Trophoblast cell (in vitro differentiated cells and primary cell): ENCODE measurements at regions not wholly inside any gene's neighbourhood (a gene's known extent, or its start where the extent isn't known, plus 50 kb on each side); places are given as distances from the start of the nearest gene placed in this dataset.
A peak's percentile ranks its signal among the peaks of the same experiment; 100 is the strongest.

ENCODE experiments used
- DNase-seq, 2 donors: peaks; one replicate each; pipeline ENCODE4 v3.0.0-alpha.2; 2016
- H2AFZ ChIP-seq: 2 replicates; pipeline ENCODE4 v1.6.1; 2013; ENCODE audit warnings: low read length, moderate library complexity, mild to moderate bottlenecking; ENCODE audit not compliant: insufficient read depth, poor library complexity
- H2AK5ac ChIP-seq: 2 replicates; pipeline ENCODE4 v1.6.1; 2013; ENCODE audit warnings: mild to moderate bottlenecking, low read length
- H2BK120ac ChIP-seq: 2 replicates; pipeline ENCODE4 v1.6.1; 2013; ENCODE audit warnings: low read length, mild to moderate bottlenecking, moderate library complexity; ENCODE audit not compliant: insufficient read depth, poor library complexity
- H2BK12ac ChIP-seq: 2 replicates; pipeline ENCODE4 v1.6.1; 2013; ENCODE audit warnings: mild to moderate bottlenecking, low read length, moderate library complexity
- H2BK5ac ChIP-seq: 2 replicates; pipeline ENCODE4 v1.6.1; 2013; ENCODE audit warnings: low read length, low read depth, moderate library complexity, mild to moderate bottlenecking; ENCODE audit not compliant: poor library complexity
- H3K14ac ChIP-seq: 2 replicates; pipeline ENCODE4 v1.6.1; 2013; ENCODE audit warnings: mild to moderate bottlenecking, low read length
- H3K18ac ChIP-seq: 2 replicates; pipeline ENCODE4 v1.6.1; 2013; ENCODE audit warnings: mild to moderate bottlenecking, low read length
- H3K23ac ChIP-seq: 2 replicates; pipeline ENCODE4 v1.6.1; 2013; ENCODE audit warnings: low read length
- H3K27ac ChIP-seq: 2 replicates; pipeline ENCODE4 v1.5.1; 2013; ENCODE audit warnings: low read depth, mild to moderate bottlenecking, inconsistent platforms, low read length, moderate library complexity
- H3K27me3 ChIP-seq: 2 replicates; pipeline ENCODE4 v1.6.1; 2013; ENCODE audit warnings: inconsistent platforms, mild to moderate bottlenecking, low read length, moderate library complexity; ENCODE audit not compliant: insufficient read depth
- H3K36me3 ChIP-seq, 2 experiments: 1 replicate in 1 of 2; 2 replicates in 1 of 2; pipeline ENCODE4 v1.6.1; 2013; ENCODE audit warnings: low read length in 2 of 2, mild to moderate bottlenecking in 2 of 2, moderate library complexity in 1 of 2; ENCODE audit not compliant: insufficient read depth in 2 of 2, control insufficient read depth in 1 of 2
- H3K4ac ChIP-seq: 2 replicates; pipeline ENCODE4 v1.6.1; 2013; ENCODE audit warnings: low read depth, mild to moderate bottlenecking, low read length, moderate library complexity
- H3K4me1 ChIP-seq, 2 experiments: 1 replicate in 1 of 2; 2 replicates in 1 of 2; pipeline ENCODE4 v1.6.1; 2013; ENCODE audit warnings: low read length in 2 of 2, mild to moderate bottlenecking in 2 of 2, moderate library complexity in 1 of 2; ENCODE audit not compliant: insufficient read depth in 2 of 2, control insufficient read depth in 1 of 2
- H3K4me2 ChIP-seq: 2 replicates; pipeline ENCODE4 v1.6.1; 2013; ENCODE audit warnings: inconsistent platforms, mild to moderate bottlenecking, low read length, moderate library complexity
- H3K4me3 ChIP-seq: 2 replicates; pipeline ENCODE4 v1.5.1; 2013; ENCODE audit warnings: mild to moderate bottlenecking, low read depth, low read length, inconsistent platforms
- H3K79me1 ChIP-seq: one replicate; pipeline ENCODE4 v1.6.1; 2013; ENCODE audit warnings: low read length
- H3K79me2 ChIP-seq: 2 replicates; pipeline ENCODE4 v1.6.1; 2013; ENCODE audit warnings: low read length, mild to moderate bottlenecking; ENCODE audit not compliant: control insufficient read depth, insufficient read depth, poor library complexity
- H3K9ac ChIP-seq: 2 replicates; pipeline ENCODE4 v1.6.1; 2013; ENCODE audit warnings: mild to moderate bottlenecking, low read length
- H3K9me3 ChIP-seq: 2 replicates; pipeline ENCODE4 v1.6.1; 2013; ENCODE audit warnings: low read depth, mild to moderate bottlenecking, control low read depth, inconsistent platforms, low read length; ENCODE audit not compliant: insufficient read depth
- H4K12ac ChIP-seq: 2 replicates; pipeline ENCODE4 v1.6.1; 2013; ENCODE audit warnings: low read depth, mild to moderate bottlenecking, low read length, moderate library complexity
- H4K8ac ChIP-seq: 2 replicates; pipeline ENCODE4 v1.6.1; 2013; ENCODE audit warnings: low read depth, mild to moderate bottlenecking, low read length, moderate library complexity
- H4K91ac ChIP-seq: one replicate; pipeline ENCODE4 v1.6.1; 2013; ENCODE audit warnings: low read depth, mild to moderate bottlenecking, low read length, moderate library complexity
- WGBS: extraction: QIAGEN DNeasy Blood & Tissue Kit; methylation state at CpG from one replicate; pipeline ENCODE4 v1.1.7; 2013; ENCODE audit warnings: missing lambda C conversion rate; ENCODE audit not compliant: insufficient read length, insufficient coverage; ENCODE audit errors: extremely low coverage; 5-methylcytosine and 5-hydroxymethylcytosine counted together

- Histone ChIP-seq H3K9me3 (no peaks in the 10 kb centered on the region), H3K4me2 (no peak overlapping the region), H2BK120ac (no peak overlapping the region), H4K12ac (no peak overlapping the region), H3K18ac (no peak overlapping the region), H4K8ac (no peak overlapping the region), H3K4me3 (no peak overlapping the region), H2AFZ (no peak overlapping the region), H3K4me1 (peaks cover 2 to 4% of the 10 kb centered on the region in 2 experiments), H3K27me3 (no peaks in the 10 kb centered on the region), H3K4ac (no peak overlapping the region), H3K27ac (no peak overlapping the region), H3K36me3 (no peaks in the 10 kb centered on the region), H3K79me1 (no peaks in the 10 kb centered on the region), H3K14ac (no peak overlapping the region), H2AK5ac (no peak overlapping the region), H3K9ac (no peak overlapping the region), H2BK12ac (no peak overlapping the region), H3K23ac (no peak overlapping the region), H4K91ac (peak overlapping the region; percentile 8), H2BK5ac (no peak overlapping the region), H3K79me2 (no peaks in the 10 kb centered on the region)
- no peak for DNase-seq
- no CpG with 5 or more reads among the region's 9 CpGs for WGBS
Measured at GRCh38 chr5:36390640-36391039, 88.9 kb upstream of the RANBP3L start.

GRCh38 chr5:36392186-36392585 is 90.5 kb upstream of the RANBP3L start:
- DNase-seq: no peak
- Histone ChIP-seq H3K4me3 (no peak overlapping the region), H4K8ac (no peak overlapping the region), H4K12ac (no peak overlapping the region), H2AFZ (no peak overlapping the region), H3K27me3 (no peaks in the 10 kb centered on the region), H3K4me1 (peaks cover 2 to 4% of the 10 kb centered on the region in 2 experiments), H3K4me2 (no peak overlapping the region), H3K79me1 (no peaks in the 10 kb centered on the region), H2BK120ac (no peak overlapping the region), H2BK12ac (no peak overlapping the region), H3K79me2 (no peaks in the 10 kb centered on the region), H3K36me3 (no peaks in the 10 kb centered on the region), H4K91ac (no peak overlapping the region), H2AK5ac (no peak overlapping the region), H3K14ac (no peak overlapping the region), H2BK5ac (no peak overlapping the region), H3K9ac (no peak overlapping the region), H3K23ac (no peak overlapping the region), H3K27ac (no peak overlapping the region), H3K4ac (no peak overlapping the region), H3K18ac (no peak overlapping the region), H3K9me3 (no peaks in the 10 kb centered on the region)
- WGBS: no CpG with 5 or more reads among the region's 5 CpGs

- peaks cover 2 to 4% of the 10 kb centered on the region in 2 experiments for H3K4me1 ChIP-seq
- no peaks in the 10 kb centered on the region for H3K9me3 ChIP-seq
- no peak overlapping the region for H2BK5ac ChIP-seq
- H2BK120ac ChIP-seq: no peak overlapping the region
- no peak overlapping the region for H3K4ac ChIP-seq
- no peak overlapping the region for H3K4me2 ChIP-seq
- H3K79me1 ChIP-seq: no peaks in the 10 kb centered on the region
- H4K12ac ChIP-seq: no peak overlapping the region
- no peak for DNase-seq
- H3K23ac ChIP-seq: no peak overlapping the region
- H3K9ac ChIP-seq: no peak overlapping the region
- H3K4me3 ChIP-seq: no peak overlapping the region
- H4K91ac ChIP-seq: no peak overlapping the region
- no peak overlapping the region for H3K14ac ChIP-seq
- no peaks in the 10 kb centered on the region for H3K27me3 ChIP-seq
- no peak overlapping the region for H3K18ac ChIP-seq
- no peak overlapping the region for H3K27ac ChIP-seq
- H2BK12ac ChIP-seq: peak overlapping the region; percentile 40
- no peak overlapping the region for H4K8ac ChIP-seq
- peak overlapping the region; percentile 62 for H2AK5ac ChIP-seq
- H3K79me2 ChIP-seq: no peaks in the 10 kb centered on the region
- H2AFZ ChIP-seq: no peak overlapping the region
- no peaks in the 10 kb centered on the region for H3K36me3 ChIP-seq
Measured at GRCh38 chr5:36392818-36393217, 91.1 kb upstream of the RANBP3L start.

DNA sequence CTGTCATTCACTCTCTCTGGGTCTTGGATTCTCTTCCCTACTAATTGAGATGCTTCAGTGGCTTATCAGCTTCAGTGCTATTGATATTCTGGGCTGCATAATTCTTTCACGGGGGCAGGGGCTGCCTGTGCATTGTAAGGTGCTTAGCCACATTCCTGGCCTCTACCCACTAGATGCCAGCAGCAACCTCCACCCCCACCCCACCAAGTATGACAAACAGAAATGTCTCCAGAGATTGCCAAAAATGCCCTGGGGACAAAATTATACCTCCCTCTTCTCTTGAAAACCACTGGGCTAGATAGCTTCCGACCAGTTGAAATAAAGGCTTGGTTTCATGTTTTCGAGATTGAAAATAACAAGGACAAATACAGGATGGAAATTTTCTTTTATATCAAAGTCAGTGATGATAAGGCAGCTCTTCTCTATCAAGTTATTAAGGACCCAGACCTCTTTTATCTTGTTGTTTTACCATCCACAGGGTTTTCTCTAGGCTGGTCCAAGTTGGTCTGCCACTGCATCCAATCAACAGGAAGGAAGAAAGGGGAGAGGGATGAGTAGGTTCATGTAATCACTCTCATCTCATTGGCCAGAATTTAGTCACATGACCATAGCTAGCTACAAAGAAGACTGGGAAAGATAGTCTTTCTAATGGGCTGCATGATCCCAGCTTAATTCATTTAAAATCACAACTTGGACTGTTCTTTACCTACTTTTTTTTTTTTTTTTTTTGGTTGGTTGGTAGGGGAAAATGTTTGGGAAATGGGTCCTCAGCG is 92.1 kb upstream of the RANBP3L start:
- H3K9me3 ChIP-seq: no peaks in the 10 kb centered on the region
- no peaks in the 10 kb centered on the region for H3K79me1 ChIP-seq
- no peak overlapping the region for H3K23ac ChIP-seq
- H4K8ac ChIP-seq: no peak overlapping the region
- no peak overlapping the region for H3K14ac ChIP-seq
- no peak overlapping the region for H2AK5ac ChIP-seq
- no peak overlapping the region for H2BK120ac ChIP-seq
- no peak overlapping the region for H3K4me3 ChIP-seq
- WGBS: no CpG with 5 or more reads among the region's 4 CpGs
- no peak overlapping the region for H3K9ac ChIP-seq
- H4K91ac ChIP-seq: no peak overlapping the region
- H3K4ac ChIP-seq: no peak overlapping the region
- no peak overlapping the region for H3K4me2 ChIP-seq
- no peak overlapping the region for H2BK12ac ChIP-seq
- peak in 1 of 2 donors; percentile 14 for DNase-seq
- H3K18ac ChIP-seq: no peak overlapping the region
- no peak overlapping the region for H4K12ac ChIP-seq
- H3K79me2 ChIP-seq: no peaks in the 10 kb centered on the region
- H3K36me3 ChIP-seq: no peaks in the 10 kb centered on the region
- H2BK5ac ChIP-seq: no peak overlapping the region
- H3K27me3 ChIP-seq: no peaks in the 10 kb centered on the region
- peaks cover 2 to 4% of the 10 kb centered on the region in 2 experiments for H3K4me1 ChIP-seq
- no peak overlapping the region for H2AFZ ChIP-seq
- H3K27ac ChIP-seq: no peak overlapping the region
